Progenitor cell of endocrine pancreas (in vitro differentiated cells): ENCODE measurements at regions not wholly inside any gene's neighbourhood (a gene's known extent, or its start where the extent isn't known, plus 50 kb on each side); places are given as distances from the start of the nearest gene placed in this dataset.

Source experiments
- DNase-seq: peaks from one replicate; pipeline ENCODE4 v3.0.0; 2021; ENCODE audit warnings: low spot score; ENCODE audit not compliant: unreplicated experiment
- H3K27ac Mint-ChIP-seq: 2 replicates; pipeline ENCODE4 v1.8.0; 2021; ENCODE audit warnings: mild to moderate bottlenecking, moderate library complexity, mixed read lengths
- H3K27me3 Mint-ChIP-seq: 2 replicates; pipeline ENCODE4 v1.8.0; 2021; ENCODE audit warnings: mixed read lengths
- H3K36me3 Mint-ChIP-seq: 2 replicates; pipeline ENCODE4 v1.8.0; 2022; ENCODE audit warnings: mixed read lengths; ENCODE audit not compliant: insufficient read depth
- H3K4me1 Mint-ChIP-seq: 2 replicates; pipeline ENCODE4 v1.8.0; 2021; ENCODE audit warnings: low read depth, mixed read lengths
- H3K4me3 Mint-ChIP-seq: 2 replicates; pipeline ENCODE4 v1.8.0; 2021; ENCODE audit warnings: low read depth, mild to moderate bottlenecking, moderate library complexity, mixed read lengths
- H3K9me3 Mint-ChIP-seq: 2 replicates; pipeline ENCODE4 v1.8.0; 2021; ENCODE audit warnings: low read depth, mixed read lengths
- TF ChIP-seq, protein P1 (sequence below): fragments of 200-600 bp; sonication (generic); IDR thresholded peaks from one replicate; pipeline ENCODE4 v1.5.0; 2021; ENCODE audit warnings: antibody characterized with exemption, mild to moderate bottlenecking; ENCODE audit not compliant: unreplicated experiment

DNA sequence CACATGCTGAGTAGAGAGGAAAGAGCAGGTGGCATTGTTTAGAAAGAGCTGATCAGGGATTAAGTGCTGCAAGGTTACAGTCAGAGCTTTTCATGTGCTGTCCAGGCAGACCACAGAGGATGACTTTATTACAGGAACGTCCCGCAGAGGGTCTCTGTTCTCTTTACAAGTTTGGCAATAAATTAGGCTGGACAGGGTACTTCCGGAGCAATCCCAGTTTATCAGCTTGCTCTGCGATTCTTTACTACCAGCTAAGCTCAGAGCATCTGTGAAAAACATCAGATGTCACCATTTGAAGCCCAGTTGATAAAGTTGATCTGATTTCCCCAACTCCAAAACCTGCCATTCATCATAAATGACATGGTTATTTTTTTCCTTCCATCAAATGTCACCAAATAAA is 633.1 kb downstream of the NLGN4X start:
- DNase-seq, result no peak
- TF ChIP-seq, protein P1, sequence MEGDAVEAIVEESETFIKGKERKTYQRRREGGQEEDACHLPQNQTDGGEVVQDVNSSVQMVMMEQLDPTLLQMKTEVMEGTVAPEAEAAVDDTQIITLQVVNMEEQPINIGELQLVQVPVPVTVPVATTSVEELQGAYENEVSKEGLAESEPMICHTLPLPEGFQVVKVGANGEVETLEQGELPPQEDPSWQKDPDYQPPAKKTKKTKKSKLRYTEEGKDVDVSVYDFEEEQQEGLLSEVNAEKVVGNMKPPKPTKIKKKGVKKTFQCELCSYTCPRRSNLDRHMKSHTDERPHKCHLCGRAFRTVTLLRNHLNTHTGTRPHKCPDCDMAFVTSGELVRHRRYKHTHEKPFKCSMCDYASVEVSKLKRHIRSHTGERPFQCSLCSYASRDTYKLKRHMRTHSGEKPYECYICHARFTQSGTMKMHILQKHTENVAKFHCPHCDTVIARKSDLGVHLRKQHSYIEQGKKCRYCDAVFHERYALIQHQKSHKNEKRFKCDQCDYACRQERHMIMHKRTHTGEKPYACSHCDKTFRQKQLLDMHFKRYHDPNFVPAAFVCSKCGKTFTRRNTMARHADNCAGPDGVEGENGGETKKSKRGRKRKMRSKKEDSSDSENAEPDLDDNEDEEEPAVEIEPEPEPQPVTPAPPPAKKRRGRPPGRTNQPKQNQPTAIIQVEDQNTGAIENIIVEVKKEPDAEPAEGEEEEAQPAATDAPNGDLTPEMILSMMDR, result no peak
- Mint-ChIP-seq H3K27me3 (peaks cover 14% of the 10 kb centered on the region), H3K9me3 (peaks cover 9% of the 10 kb centered on the region), H3K36me3 (no peaks in the 10 kb centered on the region), H3K4me1 (no peaks in the 10 kb centered on the region), H3K4me3 (no peak overlapping the region), H3K27ac (no peak overlapping the region)

DNA sequence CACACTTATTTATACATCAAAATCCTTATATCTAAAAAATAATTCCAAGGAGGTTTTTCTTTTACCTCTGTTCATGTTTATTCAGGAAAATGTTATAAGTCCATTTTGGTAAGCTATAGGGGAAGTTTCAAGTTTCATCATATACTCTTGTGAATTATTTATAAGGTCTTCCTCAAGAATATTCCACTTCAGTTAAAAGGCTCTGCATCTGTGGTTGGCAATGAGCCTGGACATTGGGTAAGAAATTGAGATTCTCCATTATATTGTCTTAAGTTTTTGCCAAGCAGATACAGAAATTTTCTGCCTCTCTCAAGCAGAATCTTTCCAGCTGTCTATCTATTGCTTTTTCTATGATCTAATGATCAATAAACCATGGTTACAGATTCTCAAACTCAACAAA is 641.9 kb downstream of the NLGN4X start:
- no peak for DNase-seq
- no peaks in the 10 kb centered on the region for H3K9me3 Mint-ChIP-seq
- H3K4me1 Mint-ChIP-seq, result no peaks in the 10 kb centered on the region
- H3K27ac Mint-ChIP-seq, result no peak overlapping the region
- H3K27me3 Mint-ChIP-seq, result peaks cover 4% of the 10 kb centered on the region
- TF ChIP-seq, protein P1, result no peak
- H3K4me3 Mint-ChIP-seq, result no peak overlapping the region
- no peaks in the 10 kb centered on the region for H3K36me3 Mint-ChIP-seq

DNA sequence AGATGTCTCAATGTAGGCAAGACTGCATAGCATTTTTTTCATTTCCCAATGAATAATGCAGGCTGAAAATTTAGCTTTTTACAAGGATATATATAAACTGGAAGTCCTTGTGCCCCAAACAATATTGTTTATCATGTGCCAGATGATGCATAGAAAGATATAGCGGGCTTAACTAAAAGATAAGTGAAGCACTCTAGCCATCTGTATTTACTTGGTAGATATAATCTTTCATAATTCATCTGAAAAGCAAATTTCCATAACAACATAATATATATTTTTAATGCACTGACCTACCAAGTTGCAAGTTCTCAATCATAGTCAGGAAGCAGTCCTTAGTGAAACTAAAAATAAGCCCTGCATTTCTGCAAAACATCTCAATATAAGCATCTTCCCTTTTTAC is 653.3 kb downstream of the NLGN4X start:
- no peaks in the 10 kb centered on the region for H3K9me3 Mint-ChIP-seq
- DNase-seq, result no peak
- no peak overlapping the region for H3K4me3 Mint-ChIP-seq
- TF ChIP-seq, protein P1, result no peak
- no peaks in the 10 kb centered on the region for H3K36me3 Mint-ChIP-seq
- no peaks in the 10 kb centered on the region for H3K4me1 Mint-ChIP-seq
- H3K27me3 Mint-ChIP-seq, result no peaks in the 10 kb centered on the region
- H3K27ac Mint-ChIP-seq, result no peak overlapping the region

DNA sequence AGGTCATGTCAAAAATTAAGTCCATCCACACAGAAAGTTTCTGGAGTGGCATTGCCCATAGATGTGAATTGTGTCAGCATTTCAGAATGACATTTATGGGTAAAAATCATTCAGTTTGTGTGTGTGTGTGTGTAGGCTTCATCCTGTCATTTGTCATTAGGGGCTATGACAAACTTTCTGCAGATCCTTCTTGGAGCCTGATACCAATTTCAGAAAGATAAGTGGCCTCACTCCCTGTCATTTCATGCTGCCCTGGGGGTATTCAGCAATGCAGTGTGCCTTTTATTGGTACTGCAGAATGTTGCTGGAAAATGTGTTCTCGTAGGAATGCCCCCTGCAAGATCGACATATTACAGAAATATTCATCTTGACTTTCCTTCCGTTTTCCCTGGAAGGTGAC is 659.7 kb downstream of the NLGN4X start:
- Mint-ChIP-seq H3K36me3 (no peaks in the 10 kb centered on the region), H3K27me3 (no peaks in the 10 kb centered on the region), H3K9me3 (no peaks in the 10 kb centered on the region), H3K27ac (no peak overlapping the region), H3K4me1 (no peaks in the 10 kb centered on the region), H3K4me3 (no peak overlapping the region)
- TF ChIP-seq, protein P1, result no peak
- DNase-seq, result no peak

DNA sequence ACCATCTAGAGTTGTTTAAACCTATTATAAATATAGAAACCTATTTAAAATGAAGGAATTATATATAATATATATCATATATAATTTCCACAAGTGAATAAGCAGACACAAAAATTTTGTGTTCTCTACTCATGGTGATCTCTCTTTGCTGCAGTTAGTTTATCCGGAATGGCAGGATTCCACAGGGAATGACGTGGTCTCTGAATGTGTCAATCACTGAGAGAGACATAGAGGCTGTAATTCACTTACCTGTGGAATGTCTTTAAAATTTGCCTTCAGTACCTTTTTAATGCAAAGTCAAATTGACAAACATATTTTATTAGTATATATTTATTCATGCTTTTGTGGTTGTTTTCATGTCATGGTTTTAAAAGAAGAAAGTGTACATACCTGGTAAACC is 669.3 kb downstream of the NLGN4X start:
- no peaks in the 10 kb centered on the region for H3K4me1 Mint-ChIP-seq
- no peak overlapping the region for H3K27ac Mint-ChIP-seq
- peaks cover 18% of the 10 kb centered on the region for H3K9me3 Mint-ChIP-seq
- no peak overlapping the region for H3K4me3 Mint-ChIP-seq
- DNase-seq, result no peak
- H3K27me3 Mint-ChIP-seq, result no peaks in the 10 kb centered on the region
- TF ChIP-seq, protein P1, result no peak
- H3K36me3 Mint-ChIP-seq, result no peaks in the 10 kb centered on the region

DNA sequence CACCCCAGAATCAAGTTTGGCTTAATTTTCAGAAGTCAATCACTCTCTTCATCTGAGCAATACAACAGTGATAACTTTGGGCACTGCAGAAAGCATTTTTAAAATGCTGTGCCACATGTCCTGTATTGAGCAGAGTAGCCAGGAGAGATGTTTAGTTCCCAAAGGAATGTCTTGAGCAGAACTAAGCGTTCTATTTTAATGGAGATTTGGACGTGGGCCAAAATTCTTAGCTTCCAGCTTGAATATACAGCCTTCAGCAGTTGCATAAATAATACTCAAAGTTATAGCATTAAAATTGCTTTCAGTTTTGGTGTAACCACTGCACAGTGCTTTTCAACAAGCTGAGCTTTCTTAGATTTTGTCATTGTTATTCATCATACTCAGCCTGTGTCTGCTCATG is 679.2 kb downstream of the NLGN4X start:
- no peak for DNase-seq
- Mint-ChIP-seq H3K4me3 (no peak overlapping the region), H3K9me3 (peaks cover 13% of the 10 kb centered on the region), H3K27me3 (no peaks in the 10 kb centered on the region), H3K4me1 (no peaks in the 10 kb centered on the region), H3K27ac (no peak overlapping the region), H3K36me3 (no peaks in the 10 kb centered on the region)
- TF ChIP-seq, protein P1, result no peak
